ENCODE measurements at regions not wholly inside any gene's neighbourhood (a gene's known extent, or its start where the extent isn't known, plus 50 kb on each side); places are given as distances from the start of the nearest gene placed in this dataset.

DNA sequence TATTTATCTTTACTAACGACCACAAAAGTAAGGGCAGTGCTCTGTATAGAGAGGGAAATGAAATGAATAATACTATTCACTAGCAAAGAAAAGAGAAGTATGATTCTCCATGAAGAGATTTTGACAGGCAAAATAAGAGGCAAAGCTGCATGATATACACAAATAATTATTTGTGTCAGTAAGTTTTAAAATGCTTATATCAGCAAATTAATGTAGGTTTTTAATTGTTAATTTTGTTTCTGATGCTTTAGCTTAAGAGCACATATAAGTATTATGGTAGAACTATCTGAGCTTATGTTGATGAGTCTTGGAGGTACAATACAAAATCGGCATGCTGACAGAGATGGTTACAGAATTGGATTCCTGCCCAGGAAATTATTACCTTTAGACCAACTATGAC is 383.1 kb upstream of the VSTM2A start (continued):
- TF ChIP-seq, protein P1, sequence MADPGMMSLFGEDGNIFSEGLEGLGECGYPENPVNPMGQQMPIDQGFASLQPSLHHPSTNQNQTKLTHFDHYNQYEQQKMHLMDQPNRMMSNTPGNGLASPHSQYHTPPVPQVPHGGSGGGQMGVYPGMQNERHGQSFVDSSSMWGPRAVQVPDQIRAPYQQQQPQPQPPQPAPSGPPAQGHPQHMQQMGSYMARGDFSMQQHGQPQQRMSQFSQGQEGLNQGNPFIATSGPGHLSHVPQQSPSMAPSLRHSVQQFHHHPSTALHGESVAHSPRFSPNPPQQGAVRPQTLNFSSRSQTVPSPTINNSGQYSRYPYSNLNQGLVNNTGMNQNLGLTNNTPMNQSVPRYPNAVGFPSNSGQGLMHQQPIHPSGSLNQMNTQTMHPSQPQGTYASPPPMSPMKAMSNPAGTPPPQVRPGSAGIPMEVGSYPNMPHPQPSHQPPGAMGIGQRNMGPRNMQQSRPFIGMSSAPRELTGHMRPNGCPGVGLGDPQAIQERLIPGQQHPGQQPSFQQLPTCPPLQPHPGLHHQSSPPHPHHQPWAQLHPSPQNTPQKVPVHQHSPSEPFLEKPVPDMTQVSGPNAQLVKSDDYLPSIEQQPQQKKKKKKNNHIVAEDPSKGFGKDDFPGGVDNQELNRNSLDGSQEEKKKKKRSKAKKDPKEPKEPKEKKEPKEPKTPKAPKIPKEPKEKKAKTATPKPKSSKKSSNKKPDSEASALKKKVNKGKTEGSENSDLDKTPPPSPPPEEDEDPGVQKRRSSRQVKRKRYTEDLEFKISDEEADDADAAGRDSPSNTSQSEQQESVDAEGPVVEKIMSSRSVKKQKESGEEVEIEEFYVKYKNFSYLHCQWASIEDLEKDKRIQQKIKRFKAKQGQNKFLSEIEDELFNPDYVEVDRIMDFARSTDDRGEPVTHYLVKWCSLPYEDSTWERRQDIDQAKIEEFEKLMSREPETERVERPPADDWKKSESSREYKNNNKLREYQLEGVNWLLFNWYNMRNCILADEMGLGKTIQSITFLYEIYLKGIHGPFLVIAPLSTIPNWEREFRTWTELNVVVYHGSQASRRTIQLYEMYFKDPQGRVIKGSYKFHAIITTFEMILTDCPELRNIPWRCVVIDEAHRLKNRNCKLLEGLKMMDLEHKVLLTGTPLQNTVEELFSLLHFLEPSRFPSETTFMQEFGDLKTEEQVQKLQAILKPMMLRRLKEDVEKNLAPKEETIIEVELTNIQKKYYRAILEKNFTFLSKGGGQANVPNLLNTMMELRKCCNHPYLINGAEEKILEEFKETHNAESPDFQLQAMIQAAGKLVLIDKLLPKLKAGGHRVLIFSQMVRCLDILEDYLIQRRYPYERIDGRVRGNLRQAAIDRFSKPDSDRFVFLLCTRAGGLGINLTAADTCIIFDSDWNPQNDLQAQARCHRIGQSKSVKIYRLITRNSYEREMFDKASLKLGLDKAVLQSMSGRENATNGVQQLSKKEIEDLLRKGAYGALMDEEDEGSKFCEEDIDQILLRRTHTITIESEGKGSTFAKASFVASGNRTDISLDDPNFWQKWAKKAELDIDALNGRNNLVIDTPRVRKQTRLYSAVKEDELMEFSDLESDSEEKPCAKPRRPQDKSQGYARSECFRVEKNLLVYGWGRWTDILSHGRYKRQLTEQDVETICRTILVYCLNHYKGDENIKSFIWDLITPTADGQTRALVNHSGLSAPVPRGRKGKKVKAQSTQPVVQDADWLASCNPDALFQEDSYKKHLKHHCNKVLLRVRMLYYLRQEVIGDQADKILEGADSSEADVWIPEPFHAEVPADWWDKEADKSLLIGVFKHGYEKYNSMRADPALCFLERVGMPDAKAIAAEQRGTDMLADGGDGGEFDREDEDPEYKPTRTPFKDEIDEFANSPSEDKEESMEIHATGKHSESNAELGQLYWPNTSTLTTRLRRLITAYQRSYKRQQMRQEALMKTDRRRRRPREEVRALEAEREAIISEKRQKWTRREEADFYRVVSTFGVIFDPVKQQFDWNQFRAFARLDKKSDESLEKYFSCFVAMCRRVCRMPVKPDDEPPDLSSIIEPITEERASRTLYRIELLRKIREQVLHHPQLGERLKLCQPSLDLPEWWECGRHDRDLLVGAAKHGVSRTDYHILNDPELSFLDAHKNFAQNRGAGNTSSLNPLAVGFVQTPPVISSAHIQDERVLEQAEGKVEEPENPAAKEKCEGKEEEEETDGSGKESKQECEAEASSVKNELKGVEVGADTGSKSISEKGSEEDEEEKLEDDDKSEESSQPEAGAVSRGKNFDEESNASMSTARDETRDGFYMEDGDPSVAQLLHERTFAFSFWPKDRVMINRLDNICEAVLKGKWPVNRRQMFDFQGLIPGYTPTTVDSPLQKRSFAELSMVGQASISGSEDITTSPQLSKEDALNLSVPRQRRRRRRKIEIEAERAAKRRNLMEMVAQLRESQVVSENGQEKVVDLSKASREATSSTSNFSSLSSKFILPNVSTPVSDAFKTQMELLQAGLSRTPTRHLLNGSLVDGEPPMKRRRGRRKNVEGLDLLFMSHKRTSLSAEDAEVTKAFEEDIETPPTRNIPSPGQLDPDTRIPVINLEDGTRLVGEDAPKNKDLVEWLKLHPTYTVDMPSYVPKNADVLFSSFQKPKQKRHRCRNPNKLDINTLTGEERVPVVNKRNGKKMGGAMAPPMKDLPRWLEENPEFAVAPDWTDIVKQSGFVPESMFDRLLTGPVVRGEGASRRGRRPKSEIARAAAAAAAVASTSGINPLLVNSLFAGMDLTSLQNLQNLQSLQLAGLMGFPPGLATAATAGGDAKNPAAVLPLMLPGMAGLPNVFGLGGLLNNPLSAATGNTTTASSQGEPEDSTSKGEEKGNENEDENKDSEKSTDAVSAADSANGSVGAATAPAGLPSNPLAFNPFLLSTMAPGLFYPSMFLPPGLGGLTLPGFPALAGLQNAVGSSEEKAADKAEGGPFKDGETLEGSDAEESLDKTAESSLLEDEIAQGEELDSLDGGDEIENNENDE (IDR thresholded peaks at IDR 0.05; ENCODE audit: insufficient replicate concordance, low read length) = no peak
- TF ChIP-seq TEAD4 (IDR thresholded peaks at IDR 0.05; ENCODE audit: low read depth, low read length) (no peak), ASH2L (IDR thresholded peaks at IDR 0.05; ENCODE audit: low read length) (no peak), CBX8 (IDR thresholded peaks at IDR 0.05; ENCODE audit: borderline replicate concordance, low read depth, low read length) (no peak)

All from H1 (cell line).